Mesendoderm (in vitro differentiated cells): ENCODE measurements at regions not wholly inside any gene's neighbourhood (a gene's known extent, or its start where the extent isn't known, plus 50 kb on each side); places are given as distances from the start of the nearest gene placed in this dataset.
A peak's percentile ranks its signal among the peaks of the same experiment; 100 is the strongest.

ENCODE experiments used
- DNase-seq: peaks from one replicate; pipeline ENCODE4 v3.0.0; 2013
- H2AK5ac ChIP-seq: 2 replicates; pipeline ENCODE4 v1.6.1; 2013; ENCODE audit warnings: low read length, inconsistent platforms
- H2BK120ac ChIP-seq: 2 replicates; pipeline ENCODE4 v1.6.1; 2013; ENCODE audit warnings: low read depth, mild to moderate bottlenecking, low read length, moderate library complexity, mixed read lengths
- H2BK15ac ChIP-seq: replicated peaks from 2 replicates; pipeline ENCODE4 v1.6.1; 2013; ENCODE audit warnings: low read depth, mild to moderate bottlenecking, moderate library complexity
- H2BK5ac ChIP-seq: 2 replicates; pipeline ENCODE4 v1.6.1; 2013; ENCODE audit warnings: low read length, inconsistent platforms
- H3K18ac ChIP-seq: 2 replicates; pipeline ENCODE4 v1.6.1; 2013; ENCODE audit warnings: mild to moderate bottlenecking, low read length, mixed read lengths
- H3K23ac ChIP-seq: one replicate; pipeline ENCODE4 v1.6.1; 2013; ENCODE audit warnings: low read length
- H3K27ac ChIP-seq: 2 replicates; pipeline ENCODE4 v1.5.1; 2013; ENCODE audit warnings: low read depth, mild to moderate bottlenecking, inconsistent platforms, low read length, moderate library complexity
- H3K27me3 ChIP-seq: 2 replicates; pipeline ENCODE4 v1.6.1; 2013; ENCODE audit warnings: low read length, control low read depth, mild to moderate bottlenecking, inconsistent platforms; ENCODE audit not compliant: insufficient read depth, poor library complexity
- H3K36me3 ChIP-seq: 2 replicates; pipeline ENCODE4 v1.6.1; 2013; ENCODE audit warnings: low read length, inconsistent platforms; ENCODE audit not compliant: control insufficient read depth, insufficient read depth
- H3K4ac ChIP-seq: one replicate; pipeline ENCODE4 v1.6.1; 2013; ENCODE audit warnings: low read depth, mild to moderate bottlenecking, low read length, moderate library complexity
- H3K4me1 ChIP-seq: 2 replicates; pipeline ENCODE4 v1.6.1; 2013; ENCODE audit warnings: low read depth, low read length, inconsistent platforms; ENCODE audit not compliant: control insufficient read depth
- H3K4me2 ChIP-seq: 2 replicates; pipeline ENCODE4 v1.6.1; 2013; ENCODE audit warnings: low read length
- H3K4me3 ChIP-seq: 2 replicates; pipeline ENCODE4 v1.5.1; 2013; ENCODE audit warnings: mild to moderate bottlenecking, low read length
- H3K56ac ChIP-seq: one replicate; pipeline ENCODE4 v1.6.1; 2013; ENCODE audit warnings: low read length
- H3K79me1 ChIP-seq: 2 replicates; pipeline ENCODE4 v1.6.1; 2013; ENCODE audit warnings: low read length, inconsistent platforms
- H3K79me2 ChIP-seq: 2 replicates; pipeline ENCODE4 v1.6.1; 2013; ENCODE audit warnings: mild to moderate bottlenecking, low read length; ENCODE audit not compliant: control insufficient read depth, insufficient read depth
- H3K9ac ChIP-seq: 2 replicates; pipeline ENCODE4 v1.6.1; 2013; ENCODE audit warnings: low read length, inconsistent platforms
- H4K5ac ChIP-seq: one replicate; pipeline ENCODE4 v1.6.1; 2013; ENCODE audit warnings: low read length
- H4K8ac ChIP-seq: one replicate; pipeline ENCODE4 v1.6.1; 2013; ENCODE audit warnings: low read depth, mild to moderate bottlenecking, control low read depth, low read length, moderate library complexity
- WGBS: extraction: QIAGEN DNeasy Blood & Tissue Kit; methylation state at CpG from one replicate; pipeline ENCODE4 v1.1.7; 2013; ENCODE audit warnings: low lambda C conversion rate, missing lambda C conversion rate; ENCODE audit not compliant: insufficient coverage; ENCODE audit errors: extremely low coverage; 5-methylcytosine and 5-hydroxymethylcytosine counted together

DNA sequence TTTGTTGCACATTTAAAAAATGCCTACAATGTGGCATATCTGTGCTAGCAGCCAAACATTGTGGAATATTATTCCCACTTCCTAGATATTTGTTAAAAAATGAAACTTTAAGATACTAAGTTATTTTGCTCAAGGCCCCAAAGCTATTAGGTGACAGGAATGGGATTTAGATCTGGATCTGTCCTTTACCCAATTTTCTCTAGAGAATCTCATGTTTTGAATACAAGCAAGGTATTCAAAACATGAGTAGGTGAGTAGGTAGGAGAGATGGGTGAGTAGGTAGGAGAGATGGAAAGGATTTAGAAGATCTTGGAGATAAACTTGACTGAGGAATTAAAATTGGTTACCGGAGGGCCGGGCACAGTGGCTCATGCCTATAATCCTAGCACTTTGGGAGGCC is 61.2 kb upstream of the AKIRIN2 start:
- Histone ChIP-seq H3K27ac (no peak overlapping the region), H3K4me3 (no peak overlapping the region), H3K18ac (no peak overlapping the region), H3K79me1 (no peaks in the 10 kb centered on the region), H3K56ac (no peak overlapping the region), H2BK5ac (no peak overlapping the region), H4K5ac (no peak overlapping the region), H3K4ac (no peak overlapping the region), H3K4me1 (no peaks in the 10 kb centered on the region), H3K36me3 (no peaks in the 10 kb centered on the region), H3K9ac (no peak overlapping the region), H3K79me2 (no peaks in the 10 kb centered on the region), H2BK15ac (no peak overlapping the region), H4K8ac (no peak overlapping the region), H3K27me3 (no peaks in the 10 kb centered on the region), H2AK5ac (no peak overlapping the region), H2BK120ac (no peak overlapping the region), H3K23ac (no peak overlapping the region), H3K4me2 (no peak overlapping the region)
- WGBS: no CpG with 5 or more reads among the region's 2 CpGs
- no peak for DNase-seq

DNA sequence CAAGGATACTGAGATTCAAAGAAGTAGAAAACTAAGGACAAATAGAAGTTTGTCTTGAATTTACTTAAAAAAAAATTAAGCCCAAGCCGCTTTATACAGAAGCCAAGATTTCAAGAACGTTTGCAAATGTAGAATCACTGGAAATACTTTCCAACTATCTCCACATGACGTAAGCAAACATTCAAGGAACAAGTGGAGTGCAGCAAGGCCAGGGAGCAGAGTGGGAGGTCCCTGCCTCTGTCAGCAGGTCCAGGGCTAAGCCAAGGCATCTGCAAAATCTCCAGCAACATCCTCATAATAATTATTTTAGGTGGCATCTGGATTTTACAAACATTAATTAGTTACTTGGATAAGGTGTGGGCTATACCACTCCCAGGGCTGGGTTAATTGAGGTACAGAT is 60.1 kb upstream of the AKIRIN2 start:
- no CpG with 5 or more reads among the region's 3 CpGs for WGBS
- Histone ChIP-seq H3K56ac (no peak overlapping the region), H2BK5ac (no peak overlapping the region), H2AK5ac (no peak overlapping the region), H3K4me1 (no peaks in the 10 kb centered on the region), H3K9ac (no peak overlapping the region), H3K18ac (no peak overlapping the region), H3K4ac (no peak overlapping the region), H4K8ac (no peak overlapping the region), H3K36me3 (no peaks in the 10 kb centered on the region), H2BK15ac (no peak overlapping the region), H4K5ac (no peak overlapping the region), H3K4me3 (no peak overlapping the region), H2BK120ac (no peak overlapping the region), H3K4me2 (no peak overlapping the region), H3K79me1 (no peaks in the 10 kb centered on the region), H3K23ac (no peak overlapping the region), H3K27me3 (no peaks in the 10 kb centered on the region), H3K79me2 (no peaks in the 10 kb centered on the region), H3K27ac (no peak overlapping the region)
- DNase-seq: no peak

DNA sequence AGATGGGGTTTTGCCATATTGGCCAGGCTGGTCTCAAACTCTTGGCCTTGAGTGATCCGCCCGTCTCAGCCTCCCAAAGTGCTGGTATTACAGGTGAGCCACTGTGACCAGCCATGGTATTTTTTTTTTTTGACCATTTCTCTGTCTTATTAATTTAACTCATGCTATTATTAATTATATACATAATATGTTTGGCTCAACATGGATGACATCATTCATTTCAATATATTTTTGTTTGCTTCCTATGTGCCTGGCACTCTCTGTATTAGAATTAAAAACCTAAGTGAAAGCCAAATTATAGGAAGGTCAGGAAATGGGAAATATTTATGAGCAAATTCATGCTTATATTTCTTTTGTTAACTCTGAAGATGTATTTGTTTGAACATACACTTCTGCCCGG is 55.8 kb upstream of the AKIRIN2 start:
- WGBS: no CpG with 5 or more reads among the region's 3 CpGs
- Histone ChIP-seq H3K4ac (no peak overlapping the region), H2BK15ac (no peak overlapping the region)

DNA sequence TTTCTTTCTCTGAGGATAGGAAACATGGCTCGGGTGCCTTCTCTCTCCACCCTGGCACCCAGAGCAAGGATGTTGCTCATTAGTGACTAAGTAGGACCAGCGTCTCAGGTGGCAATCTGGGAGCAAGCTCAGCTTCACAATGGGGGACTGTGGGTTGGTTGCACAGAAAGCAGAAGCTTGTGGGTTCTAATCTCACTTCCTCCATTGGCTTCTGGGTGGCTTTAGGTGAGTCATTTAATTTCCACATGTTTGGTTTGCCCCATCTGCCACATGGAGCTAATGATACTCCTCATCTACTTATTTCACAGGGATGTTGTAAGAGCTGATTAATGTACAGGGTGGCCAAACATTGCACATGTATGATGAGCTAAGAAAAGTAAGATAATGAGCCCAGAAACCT is 54.8 kb upstream of the AKIRIN2 start:
- Histone ChIP-seq H2AK5ac (no peak overlapping the region), H2BK120ac (no peak overlapping the region), H3K4me2 (no peak overlapping the region), H4K5ac (no peak overlapping the region), H3K56ac (no peak overlapping the region), H3K36me3 (no peaks in the 10 kb centered on the region), H3K79me1 (no peaks in the 10 kb centered on the region), H3K4me3 (no peak overlapping the region), H3K27ac (no peak overlapping the region), H3K79me2 (no peaks in the 10 kb centered on the region), H2BK15ac (no peak overlapping the region), H3K18ac (no peak overlapping the region), H2BK5ac (no peak overlapping the region), H3K23ac (no peak overlapping the region), H3K4ac (no peak overlapping the region), H3K27me3 (no peaks in the 10 kb centered on the region), H3K9ac (no peak overlapping the region), H3K4me1 (no peaks in the 10 kb centered on the region), H4K8ac (no peak overlapping the region)
- no CpG with 5 or more reads among the region's 2 CpGs for WGBS
- DNase-seq: peak; percentile 19

More for the DNA sequence above, 55.8 kb upstream of the AKIRIN2 start:
- Histone ChIP-seq H3K9ac (no peak overlapping the region), H3K36me3 (no peaks in the 10 kb centered on the region), H3K56ac (no peak overlapping the region), H3K27me3 (no peaks in the 10 kb centered on the region), H3K23ac (no peak overlapping the region), H2BK120ac (no peak overlapping the region), H2BK5ac (no peak overlapping the region), H4K5ac (no peak overlapping the region), H3K79me2 (no peaks in the 10 kb centered on the region), H4K8ac (no peak overlapping the region), H3K4me1 (no peaks in the 10 kb centered on the region), H3K18ac (no peak overlapping the region), H3K4me2 (no peak overlapping the region), H2AK5ac (no peak overlapping the region), H3K27ac (no peak overlapping the region), H3K4me3 (no peak overlapping the region), H3K79me1 (no peaks in the 10 kb centered on the region)
- no peak for DNase-seq

DNA sequence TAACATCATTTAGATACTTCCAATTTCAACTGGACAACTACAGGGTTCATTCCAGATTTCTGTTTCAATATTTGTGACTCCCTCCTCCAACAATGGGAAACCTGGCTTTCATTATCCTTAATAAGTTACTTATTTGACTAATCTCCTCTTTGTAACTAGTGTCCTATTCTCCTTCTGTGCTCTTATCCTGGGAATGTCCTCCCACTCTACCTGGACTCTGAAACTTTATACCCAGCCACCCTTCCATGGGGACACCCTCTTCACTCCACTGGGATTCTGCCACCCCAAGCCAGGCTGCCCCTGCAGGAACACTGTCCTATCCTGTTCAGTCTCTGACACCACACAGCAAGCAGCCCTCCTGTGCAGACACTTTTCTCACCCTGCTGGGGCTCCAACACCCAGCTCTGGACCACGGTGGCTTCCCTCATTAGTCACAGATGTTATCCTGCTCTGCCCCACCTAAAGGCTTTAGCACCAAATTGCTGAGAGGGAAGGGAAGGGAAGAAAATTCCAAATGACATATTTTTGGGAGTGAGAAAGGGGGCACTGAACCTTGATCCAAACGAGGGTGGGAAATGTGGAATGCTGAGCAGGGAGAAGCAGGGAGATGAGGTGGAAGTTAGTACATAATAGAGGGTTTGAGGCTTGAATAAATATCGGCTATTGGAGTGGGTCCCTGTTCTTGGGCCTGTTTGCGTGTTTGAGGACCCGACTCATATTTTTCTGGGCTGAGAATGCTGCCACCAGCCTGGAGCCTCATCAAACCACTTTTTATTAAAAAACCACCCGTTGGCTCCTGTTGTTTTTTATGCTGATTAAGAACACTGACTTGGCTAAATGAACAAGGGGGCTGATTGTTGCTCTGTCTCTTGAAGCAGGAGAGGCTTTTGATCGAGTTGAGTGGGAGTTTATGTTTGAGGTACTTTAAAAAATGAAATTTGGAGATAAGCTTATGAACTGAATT is 54.0 kb upstream of the AKIRIN2 start:
- Histone ChIP-seq H3K18ac (no peak overlapping the region), H2AK5ac (no peak overlapping the region), H3K27me3 (no peaks in the 10 kb centered on the region), H4K5ac (no peak overlapping the region), H3K23ac (no peak overlapping the region), H3K4me2 (no peak overlapping the region), H3K4me3 (no peak overlapping the region), H3K4ac (no peak overlapping the region), H3K4me1 (no peaks in the 10 kb centered on the region), H2BK5ac (no peak overlapping the region), H3K9ac (no peak overlapping the region), H3K79me1 (no peaks in the 10 kb centered on the region), H4K8ac (no peak overlapping the region), H3K56ac (no peak overlapping the region), H3K79me2 (no peaks in the 10 kb centered on the region), H3K27ac (no peak overlapping the region), H3K36me3 (no peaks in the 10 kb centered on the region), H2BK15ac (no peak overlapping the region), H2BK120ac (no peak overlapping the region)
- WGBS: no CpG with 5 or more reads among the region's 7 CpGs
- peak; percentile 26 for DNase-seq

DNA sequence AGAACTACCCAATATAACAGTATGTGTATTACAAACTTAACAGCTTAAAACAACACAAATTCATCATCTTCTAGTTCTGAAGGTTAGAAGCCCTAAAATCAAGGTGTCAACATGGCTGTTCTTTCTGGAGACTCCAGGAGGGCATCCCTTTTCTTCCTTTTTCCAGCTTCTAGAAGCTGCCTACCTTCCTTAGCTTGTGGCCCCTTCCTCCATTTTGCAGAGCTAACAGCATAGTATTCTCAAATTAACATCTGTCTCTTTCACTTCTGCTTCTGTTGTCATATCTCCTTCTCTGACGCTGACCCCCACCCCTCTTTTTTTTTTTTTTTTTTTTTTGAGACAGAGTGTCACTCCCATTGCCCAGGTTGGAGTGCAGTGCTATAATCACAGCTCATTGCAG is 52.8 kb upstream of the AKIRIN2 start:
- WGBS: no CpG with 5 or more reads among the region's 1 CpG
- H3K18ac ChIP-seq: no peak overlapping the region
- no peaks in the 10 kb centered on the region for H3K27me3 ChIP-seq

More for the DNA sequence above, 52.8 kb upstream of the AKIRIN2 start:
- Histone ChIP-seq H3K4me1 (no peaks in the 10 kb centered on the region), H3K79me1 (no peaks in the 10 kb centered on the region), H3K79me2 (no peaks in the 10 kb centered on the region), H3K4me2 (no peak overlapping the region), H2BK5ac (no peak overlapping the region), H3K4me3 (no peak overlapping the region), H4K5ac (no peak overlapping the region), H2AK5ac (no peak overlapping the region), H3K23ac (no peak overlapping the region), H3K4ac (no peak overlapping the region), H3K56ac (no peak overlapping the region), H3K36me3 (no peaks in the 10 kb centered on the region), H2BK120ac (no peak overlapping the region), H4K8ac (no peak overlapping the region), H3K9ac (no peak overlapping the region), H2BK15ac (no peak overlapping the region), H3K27ac (no peak overlapping the region)
- no peak for DNase-seq
